ENCODE measurements at regions not wholly inside any gene's neighbourhood (a gene's known extent, or its start where the extent isn't known, plus 50 kb on each side); places are given as distances from the start of the nearest gene placed in this dataset.

- Histone ChIP-seq H3K4me1 (ENCODE audit: control insufficient read depth in 1 of 2, low read depth in 2 of 2) (peaks cover 8 to 26% of the 10 kb centered on the region in 2 donors), H3K36me3 (no peaks in the 10 kb centered on the region), H3K4me3 (no peak overlapping the region), H3K27ac (no peak overlapping the region), H3K27me3 (replicated peaks; ENCODE audit: insufficient read depth) (no peaks in the 10 kb centered on the region), H3K9me3 (no peaks in the 10 kb centered on the region)
- no peak for ATAC-seq (ENCODE audit: insufficient number of reproducible peaks, low FRiP score, low read depth)
- TF ChIP-seq, protein P1, sequence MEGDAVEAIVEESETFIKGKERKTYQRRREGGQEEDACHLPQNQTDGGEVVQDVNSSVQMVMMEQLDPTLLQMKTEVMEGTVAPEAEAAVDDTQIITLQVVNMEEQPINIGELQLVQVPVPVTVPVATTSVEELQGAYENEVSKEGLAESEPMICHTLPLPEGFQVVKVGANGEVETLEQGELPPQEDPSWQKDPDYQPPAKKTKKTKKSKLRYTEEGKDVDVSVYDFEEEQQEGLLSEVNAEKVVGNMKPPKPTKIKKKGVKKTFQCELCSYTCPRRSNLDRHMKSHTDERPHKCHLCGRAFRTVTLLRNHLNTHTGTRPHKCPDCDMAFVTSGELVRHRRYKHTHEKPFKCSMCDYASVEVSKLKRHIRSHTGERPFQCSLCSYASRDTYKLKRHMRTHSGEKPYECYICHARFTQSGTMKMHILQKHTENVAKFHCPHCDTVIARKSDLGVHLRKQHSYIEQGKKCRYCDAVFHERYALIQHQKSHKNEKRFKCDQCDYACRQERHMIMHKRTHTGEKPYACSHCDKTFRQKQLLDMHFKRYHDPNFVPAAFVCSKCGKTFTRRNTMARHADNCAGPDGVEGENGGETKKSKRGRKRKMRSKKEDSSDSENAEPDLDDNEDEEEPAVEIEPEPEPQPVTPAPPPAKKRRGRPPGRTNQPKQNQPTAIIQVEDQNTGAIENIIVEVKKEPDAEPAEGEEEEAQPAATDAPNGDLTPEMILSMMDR (IDR thresholded peaks at IDR 0.05): no peak
- no peak for DNase-seq (ENCODE audit: low spot score)
Measured at GRCh38 chr4:79611026-79611425, 203.0 kb upstream of the GK2 start.

DNA sequence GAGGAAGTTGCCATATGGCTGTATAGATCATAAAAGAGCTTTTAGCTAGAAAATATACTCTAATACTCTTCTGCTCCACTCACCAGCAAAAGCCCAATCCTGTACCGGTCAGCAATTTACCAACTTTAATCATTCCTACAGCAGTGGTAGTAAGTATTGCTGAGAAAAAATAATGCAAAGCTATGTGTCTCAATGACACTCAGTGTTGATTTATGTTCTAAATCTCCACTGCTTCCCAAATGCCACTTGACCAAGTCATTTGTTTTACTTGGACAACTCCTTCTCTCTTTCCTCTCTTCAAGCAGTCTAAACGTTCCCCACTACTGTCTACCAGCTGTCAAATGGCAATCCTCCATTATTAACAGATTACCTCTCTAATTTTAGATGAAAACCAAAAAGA, 201.8 kb upstream of the GK2 start:
- H3K36me3 ChIP-seq: no peaks in the 10 kb centered on the region
- no peak overlapping the region for H3K27ac ChIP-seq
- peaks cover 8 to 26% of the 10 kb centered on the region in 2 donors for H3K4me1 ChIP-seq (ENCODE audit: control insufficient read depth in 1 of 2, low read depth in 2 of 2)
- DNase-seq (ENCODE audit: low spot score) (no peak), ATAC-seq (ENCODE audit: insufficient number of reproducible peaks, low FRiP score, low read depth) (no peak)
- H3K4me3 ChIP-seq: no peak overlapping the region
- no peaks in the 10 kb centered on the region for H3K9me3 ChIP-seq
- no peaks in the 10 kb centered on the region for H3K27me3 ChIP-seq (replicated peaks; ENCODE audit: insufficient read depth)
- TF ChIP-seq, protein P1 (IDR thresholded peaks at IDR 0.05): no peak

GRCh38 chr4:79607979-79608378, 200.0 kb upstream of the GK2 start:
- H3K27me3 ChIP-seq (replicated peaks; ENCODE audit: insufficient read depth): no peaks in the 10 kb centered on the region
- DNase-seq (ENCODE audit: low spot score) (no peak), ATAC-seq (ENCODE audit: insufficient number of reproducible peaks, low FRiP score, low read depth) (no peak)
- no peaks in the 10 kb centered on the region for H3K9me3 ChIP-seq
- H3K27ac ChIP-seq: no peak overlapping the region
- H3K4me1 ChIP-seq (ENCODE audit: control insufficient read depth in 1 of 2, low read depth in 2 of 2): peaks cover 8 to 18% of the 10 kb centered on the region in 2 donors
- H3K36me3 ChIP-seq: no peaks in the 10 kb centered on the region
- H3K4me3 ChIP-seq: no peak overlapping the region
- TF ChIP-seq, protein P1 (IDR thresholded peaks at IDR 0.05): no peak

GRCh38 chr4:79604152-79604551, 196.1 kb upstream of the GK2 start:
- DNase-seq (ENCODE audit: low spot score) (no peak), ATAC-seq (ENCODE audit: insufficient number of reproducible peaks, low FRiP score, low read depth) (no peak)
- Histone ChIP-seq H3K36me3 (no peaks in the 10 kb centered on the region), H3K4me1 (ENCODE audit: control insufficient read depth in 1 of 2, low read depth in 2 of 2) (peaks cover 0 to 14% of the 10 kb centered on the region in 2 donors), H3K27ac (no peak overlapping the region), H3K9me3 (no peaks in the 10 kb centered on the region), H3K4me3 (no peak overlapping the region), H3K27me3 (replicated peaks; ENCODE audit: insufficient read depth) (no peaks in the 10 kb centered on the region)
- TF ChIP-seq, protein P1 (IDR thresholded peaks at IDR 0.05): no peak

DNA sequence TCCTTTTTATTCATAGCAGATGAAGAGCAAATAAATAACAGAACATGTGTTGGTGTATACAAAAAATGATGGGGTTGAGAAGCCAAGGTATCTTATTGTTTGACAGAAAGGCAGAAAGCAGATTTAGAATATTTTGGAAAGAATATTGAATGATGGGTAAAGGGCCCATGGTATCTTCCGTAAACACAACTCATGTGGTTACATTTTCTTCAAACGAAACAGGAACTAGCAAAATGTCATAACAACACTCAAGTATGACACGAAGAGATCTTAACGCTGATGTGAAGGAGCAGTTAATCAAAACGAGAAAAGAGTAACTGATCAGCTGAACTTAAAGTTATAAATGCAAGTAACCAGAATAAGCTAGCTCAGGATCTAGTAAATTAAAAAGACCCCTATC, 195.7 kb upstream of the GK2 start:
- H3K4me1 ChIP-seq (ENCODE audit: control insufficient read depth in 1 of 2, low read depth in 2 of 2): peaks cover 3 to 18% of the 10 kb centered on the region in 2 donors
- H3K36me3 ChIP-seq: no peaks in the 10 kb centered on the region
- H3K4me3 ChIP-seq: no peak overlapping the region
- ATAC-seq (ENCODE audit: insufficient number of reproducible peaks, low FRiP score, low read depth) (no peak), DNase-seq (ENCODE audit: low spot score) (no peak)
- H3K27ac ChIP-seq: no peak overlapping the region
- TF ChIP-seq, protein P1 (IDR thresholded peaks at IDR 0.05): no peak
- H3K9me3 ChIP-seq: no peaks in the 10 kb centered on the region
- H3K27me3 ChIP-seq (replicated peaks; ENCODE audit: insufficient read depth): no peaks in the 10 kb centered on the region

All from thoracic aorta (tissue), 2 donors.